ENCODE measurements at regions not wholly inside any gene's neighbourhood (a gene's known extent, or its start where the extent isn't known, plus 50 kb on each side); places are given as distances from the start of the nearest gene placed in this dataset.
"Not testable (repeated sequence)": the region's sequence is repeated elsewhere in the genome, so short reads cannot be mapped to it uniquely, and the experiment has no call there.

GRCh38 chr2:8333177-8333831 lies 348.6 kb upstream of the ID2 start:
- peaks cover 36 to 50% of the 10 kb centered on the region in 2 donors for H3K4me1 ChIP-seq (ENCODE audit: control insufficient read depth in 1 of 2, insufficient read depth in 2 of 2, low read length in 2 of 2)
- no peak overlapping the region for H3K4me2 ChIP-seq (replicated peaks; ENCODE audit: extremely low read depth, low read length, poor library complexity, severe bottlenecking)
- WGBS (ENCODE audit: insufficient coverage) = 95% methylated on average over 11 of the region's 13 CpGs
- DNase-seq = no peak
- H3K9me3 ChIP-seq (replicated peaks in 1 of 2; ENCODE audit: control insufficient read depth in 1 of 2, insufficient read depth in 1 of 2, low read length in 2 of 2) = no peaks in the 10 kb centered on the region
- H3K4me1 Mint-ChIP-seq = peaks cover 44% of the 10 kb centered on the region
- H3K79me2 ChIP-seq (ENCODE audit: insufficient read depth, low read length) = no peaks in the 10 kb centered on the region
- H3K27ac Mint-ChIP-seq = no peak overlapping the region
- no peaks in the 10 kb centered on the region for H3K27me3 ChIP-seq (ENCODE audit: control insufficient read depth in 2 of 2, insufficient read depth in 2 of 2, low read length in 2 of 2)
- H3K27me3 Mint-ChIP-seq (ENCODE audit: low read depth in 3 of 3) = peaks cover 0 to 1% (median 0%) of the 10 kb centered on the region in 3 donors
- H3K4me3 Mint-ChIP-seq = no peak overlapping the region
- H3K36me3 Mint-ChIP-seq = peaks cover 3 to 6% of the 10 kb centered on the region in 2 donors
- no peak overlapping the region for H3K27ac ChIP-seq (ENCODE audit: low read depth in 1 of 2, low read length in 2 of 2)
- intact Hi-C loops (cut with micrococcal nuclease) = loop anchor here in 1 of 2 donors (10.0 kb wide), 1 partner anchor 61 kb away; no protein-coding TSS in a partner anchor
- H2AFZ ChIP-seq (ENCODE audit: insufficient read depth, low read depth, low read length, poor library complexity, severe bottlenecking) = no peak overlapping the region
- no peak for TF ChIP-seq CTCF (IDR thresholded peaks at IDR 0.05)
- no peak overlapping the region for H3K4me3 ChIP-seq (replicated peaks in 1 of 3; ENCODE audit: low read depth in 2 of 3, low read length in 3 of 3)
- peaks cover 0 to 6% (median 0%) of the 10 kb centered on the region in 7 donors for H3K9me3 Mint-ChIP-seq
- H4K20me1 ChIP-seq (ENCODE audit: insufficient read depth, low read length) = no peaks in the 10 kb centered on the region
- H3K9ac ChIP-seq (ENCODE audit: insufficient read depth, low read length, poor library complexity, severe bottlenecking) = no peak overlapping the region
- no peaks in the 10 kb centered on the region for H3K36me3 ChIP-seq (replicated peaks in 1 of 2; ENCODE audit: control insufficient read depth in 1 of 2, insufficient read depth in 2 of 2, low read length in 2 of 2)

- H3K4me2 ChIP-seq (replicated peaks; ENCODE audit: extremely low read depth, low read length, poor library complexity, severe bottlenecking); H3K9me3 Mint-ChIP-seq; DNase-seq; H3K27ac ChIP-seq (ENCODE audit: low read depth in 1 of 2, low read length in 2 of 2); H3K9me3 ChIP-seq (replicated peaks in 1 of 2; ENCODE audit: control insufficient read depth in 1 of 2, insufficient read depth in 1 of 2, low read length in 2 of 2); H2AFZ ChIP-seq (ENCODE audit: insufficient read depth, low read depth, low read length, poor library complexity, severe bottlenecking); H3K36me3 Mint-ChIP-seq; H3K4me3 ChIP-seq (replicated peaks in 1 of 3; ENCODE audit: low read depth in 2 of 3, low read length in 3 of 3); H3K27me3 Mint-ChIP-seq (ENCODE audit: low read depth in 3 of 3); H3K27ac Mint-ChIP-seq; H3K4me3 Mint-ChIP-seq; H3K79me2 ChIP-seq (ENCODE audit: insufficient read depth, low read length); H3K36me3 ChIP-seq (replicated peaks in 1 of 2; ENCODE audit: control insufficient read depth in 1 of 2, insufficient read depth in 2 of 2, low read length in 2 of 2); H4K20me1 ChIP-seq (ENCODE audit: insufficient read depth, low read length); H3K27me3 ChIP-seq (ENCODE audit: control insufficient read depth in 2 of 2, insufficient read depth in 2 of 2, low read length in 2 of 2); H3K9ac ChIP-seq (ENCODE audit: insufficient read depth, low read length, poor library complexity, severe bottlenecking): not testable (repeated sequence)
- intact Hi-C loops (cut with micrococcal nuclease) = loop anchor here in 1 of 2 donors (10.0 kb wide), 1 partner anchor 61 kb away; no protein-coding TSS in a partner anchor
- peaks cover 31 to 45% of the 10 kb centered on the region in 2 donors for H3K4me1 ChIP-seq (ENCODE audit: control insufficient read depth in 1 of 2, insufficient read depth in 2 of 2, low read length in 2 of 2)
- WGBS (ENCODE audit: insufficient coverage) = no CpG with 5 or more reads among the region's 5 CpGs
- H3K4me1 Mint-ChIP-seq = peaks cover 38% of the 10 kb centered on the region
Observed at GRCh38 chr2:8333832-8334187, 348.0 kb upstream of the ID2 start.

Data from CD14-positive monocyte (primary cell).